GM21529 (cell line): ENCODE measurements at regions not wholly inside any gene's neighbourhood (a gene's known extent, or its start where the extent isn't known, plus 50 kb on each side); places are given as distances from the start of the nearest gene placed in this dataset.
"Not testable (repeated sequence)": the region's sequence is repeated elsewhere in the genome, so short reads cannot be mapped to it uniquely, and the experiment has no call there.

Experiments
- ATAC-seq: cut with Tn5 transposase; IDR thresholded peaks from one replicate; pipeline ENCODE4 v1.9.1; 2021; ENCODE audit not compliant: unreplicated experiment

- ATAC-seq: peak; percentile 63
Measured at GRCh38 chr5:36739751-36740221, 133.4 kb downstream of the SLC1A3 start.

- ATAC-seq: no peak
Measured at GRCh38 chr5:36740259-36740898, 134.0 kb downstream of the SLC1A3 start.

DNA sequence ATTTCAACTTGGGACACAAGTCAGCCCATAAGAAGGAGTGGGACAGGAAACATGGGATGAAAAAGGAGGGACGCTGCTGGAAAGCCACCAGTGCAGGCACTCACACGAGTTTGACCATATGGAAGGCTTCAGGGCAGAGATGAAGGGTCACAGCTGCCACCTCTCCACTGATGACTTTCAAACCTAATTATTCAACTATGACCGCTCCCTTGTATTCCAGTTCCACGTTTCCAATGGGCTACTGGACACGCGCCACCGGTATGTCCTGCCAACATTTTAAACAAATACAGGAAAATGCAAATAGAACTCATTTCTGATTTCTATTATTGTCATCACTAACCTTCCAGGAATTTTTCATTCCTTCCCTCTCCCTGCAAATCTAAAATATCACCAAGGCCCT, 134.7 kb downstream of the SLC1A3 start:
- ATAC-seq: no peak

- peak; percentile 3 for ATAC-seq
Measured at GRCh38 chr5:36743891-36744772, 132.4 kb upstream of the NIPBL start.

GRCh38 chr5:36744773-36745589, 131.6 kb upstream of the NIPBL start:
- peak; percentile 80 for ATAC-seq

GRCh38 chr5:36747794-36748193, 128.8 kb upstream of the NIPBL start:
- not testable (repeated sequence) for ATAC-seq

- no peak for ATAC-seq
Measured at GRCh38 chr5:36751886-36752285, 124.7 kb upstream of the NIPBL start.

GRCh38 chr5:36755342-36755741, 121.2 kb upstream of the NIPBL start:
- no peak for ATAC-seq

DNA sequence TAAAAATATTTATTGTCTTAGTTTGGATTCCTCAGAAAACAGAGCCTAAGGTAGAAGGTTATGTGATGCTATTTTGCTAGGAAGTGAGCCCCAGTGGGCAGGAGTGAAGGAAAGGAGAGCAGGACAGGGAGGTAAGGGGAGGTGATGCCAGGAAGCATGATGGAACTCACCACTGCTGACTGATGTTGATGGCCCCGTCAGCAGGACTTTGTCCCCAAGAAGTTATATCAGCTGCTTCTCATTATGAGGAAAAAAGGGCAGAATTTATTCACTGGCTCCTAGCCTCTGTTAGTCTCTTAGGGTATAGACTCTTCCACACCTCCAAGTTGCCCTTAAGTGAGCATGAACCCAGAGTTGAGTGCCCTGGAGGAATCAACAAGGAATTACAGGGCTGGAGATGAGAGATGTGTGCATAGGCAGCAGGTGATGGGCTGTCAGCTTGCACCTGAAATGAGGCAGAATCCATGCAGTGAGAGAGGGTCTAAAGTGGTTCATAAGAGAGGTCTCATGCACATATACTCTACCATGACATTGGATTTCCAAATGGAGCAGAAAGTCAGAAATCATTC, 120.6 kb upstream of the NIPBL start:
- ATAC-seq: no peak

DNA sequence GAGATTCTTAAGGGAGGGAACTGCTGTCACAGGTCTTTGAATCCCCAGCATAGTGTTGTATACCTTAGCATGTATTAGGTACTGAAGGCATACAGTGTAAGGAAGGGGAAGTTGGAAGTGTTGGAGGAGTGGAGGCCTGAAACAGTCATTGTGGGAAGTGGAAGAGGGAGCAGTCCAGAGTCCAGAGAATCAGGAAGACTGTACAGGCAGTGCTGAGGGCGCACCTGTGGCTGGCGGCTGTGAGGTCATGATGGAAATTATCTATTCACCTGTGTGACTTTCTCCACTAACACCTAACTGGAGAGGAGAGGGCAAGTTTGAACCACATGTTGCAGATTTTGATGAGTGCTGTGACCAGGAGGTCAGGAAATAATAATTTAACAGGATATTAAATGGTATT, 119.7 kb upstream of the NIPBL start:
- no peak for ATAC-seq

- ATAC-seq: no peak
Measured at GRCh38 chr5:36759117-36759516, 117.5 kb upstream of the NIPBL start.

DNA sequence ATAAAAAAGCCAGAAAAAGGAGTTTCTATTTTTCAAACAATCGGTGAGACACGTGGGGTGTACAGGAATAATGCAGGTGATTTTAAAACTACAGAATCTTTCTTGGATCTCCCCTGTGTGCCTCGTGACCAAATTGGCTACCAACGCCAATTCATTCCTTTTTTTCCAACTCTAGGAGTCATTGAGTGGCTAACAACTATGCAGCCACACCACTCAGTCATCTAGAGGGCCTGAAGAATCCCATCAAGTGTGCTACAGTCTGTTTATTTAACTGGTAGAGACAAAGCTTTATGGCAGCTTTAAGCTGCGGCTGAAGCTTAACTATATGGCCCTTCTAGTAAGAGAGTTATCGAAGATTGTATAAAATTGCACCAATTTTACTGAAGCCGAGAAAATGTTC, 113.1 kb upstream of the NIPBL start:
- ATAC-seq: no peak

GRCh38 chr5:36765876-36766275, 110.7 kb upstream of the NIPBL start:
- ATAC-seq: no peak

- ATAC-seq: no peak
Measured at GRCh38 chr5:36766981-36767380, 109.6 kb upstream of the NIPBL start.

DNA sequence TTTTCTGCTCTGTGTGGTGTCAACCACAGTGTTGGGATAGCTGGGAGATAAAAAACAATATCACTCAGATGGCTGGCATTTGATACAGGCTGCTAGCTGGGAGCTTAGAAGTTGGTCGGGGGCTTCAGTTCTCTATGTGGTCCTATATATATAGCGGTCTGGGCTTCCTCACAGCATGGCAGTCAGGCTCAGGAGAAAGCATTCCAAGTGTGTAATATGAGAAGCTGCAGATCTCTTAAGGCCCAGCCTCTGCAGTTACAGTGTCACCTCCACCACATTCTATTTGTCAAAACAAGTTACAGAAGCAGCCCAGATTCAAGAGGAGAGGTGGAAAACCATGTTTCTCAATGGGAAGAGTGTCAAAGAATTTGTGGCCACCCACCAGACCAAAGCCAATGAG, 108.1 kb upstream of the NIPBL start:
- no peak for ATAC-seq

DNA sequence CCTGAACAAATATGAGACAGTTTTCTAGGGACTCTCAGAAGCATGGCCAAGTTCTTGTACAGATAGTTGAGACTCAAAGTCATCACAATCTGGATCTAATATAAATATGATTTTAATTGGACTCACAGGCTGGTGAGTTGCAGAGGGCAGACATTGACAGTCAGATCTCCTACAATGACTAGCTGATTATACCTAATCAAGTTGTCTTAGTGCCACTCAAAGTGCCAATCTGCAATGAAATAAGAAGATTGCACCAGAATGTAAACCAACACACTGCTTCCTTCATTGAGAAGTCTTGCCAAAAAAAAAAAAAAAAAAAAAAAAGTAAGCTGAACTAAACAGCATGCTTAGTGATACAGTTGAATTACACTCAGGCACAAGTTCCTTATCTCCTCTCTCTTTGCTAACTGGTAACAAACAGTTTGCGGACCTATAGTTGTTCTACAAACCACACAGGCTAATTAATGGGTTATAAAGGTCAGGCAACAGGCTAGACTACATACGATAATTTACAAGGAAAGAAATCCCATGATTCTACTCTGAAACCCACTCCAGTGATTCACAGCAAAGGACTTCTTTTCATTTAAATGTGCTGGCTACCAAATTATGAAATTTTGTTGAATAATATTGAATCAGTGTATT, 107.3 kb upstream of the NIPBL start:
- no peak for ATAC-seq

DNA sequence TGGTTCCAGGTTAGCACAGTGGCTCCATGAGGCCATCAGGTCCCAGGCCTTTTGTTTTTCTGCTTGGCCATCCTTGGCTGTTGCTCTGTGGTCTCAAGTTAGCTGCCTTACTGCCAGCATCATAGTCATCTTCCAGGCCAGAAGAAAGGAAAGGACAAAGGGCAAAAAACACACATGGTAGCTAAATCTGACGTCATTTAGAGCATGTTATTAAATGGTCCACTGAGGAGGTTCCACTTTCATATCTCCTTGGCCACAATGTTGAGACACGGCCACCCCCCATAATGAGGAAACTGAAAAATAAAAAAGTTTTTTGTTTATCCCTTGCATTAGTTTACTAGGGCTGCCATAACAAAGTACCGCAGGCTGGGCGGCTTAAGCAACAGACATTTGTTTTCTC, 106.4 kb upstream of the NIPBL start:
- no peak for ATAC-seq

GRCh38 chr5:36772276-36773140, 104.1 kb upstream of the NIPBL start:
- no peak for ATAC-seq

DNA sequence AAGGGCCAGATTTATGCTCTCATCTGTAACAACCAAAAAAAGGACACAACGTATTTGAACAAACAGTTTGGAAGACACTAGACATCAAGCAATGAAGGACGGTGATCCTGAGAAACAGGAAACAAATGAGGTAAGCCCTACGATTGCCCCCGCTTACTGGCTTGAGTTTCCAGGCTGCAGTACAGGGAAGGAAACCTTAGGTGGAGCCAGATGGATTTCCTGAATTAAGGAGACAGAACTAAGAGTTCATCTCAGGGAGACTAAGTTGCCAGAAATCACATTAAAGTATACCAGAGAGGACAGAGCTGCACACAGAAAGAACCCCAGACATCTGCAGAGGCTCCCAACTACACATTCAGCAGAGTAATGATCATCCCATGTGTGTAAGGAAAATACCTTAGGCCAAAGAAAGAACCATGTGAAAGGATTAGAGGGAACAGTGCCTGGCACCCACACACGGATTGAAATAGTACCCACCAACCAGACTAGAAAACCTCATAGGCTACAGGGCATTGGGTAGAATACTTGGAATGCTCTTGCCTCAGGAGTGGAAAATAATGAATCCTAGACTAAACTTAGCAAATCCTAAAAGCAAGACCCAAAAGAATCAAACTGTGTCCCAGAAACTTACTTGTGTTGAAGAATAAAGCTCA, 99.3 kb upstream of the NIPBL start:
- ATAC-seq: no peak
